ENCODE measurements at regions not wholly inside any gene's neighbourhood (a gene's known extent, or its start where the extent isn't known, plus 50 kb on each side); places are given as distances from the start of the nearest gene placed in this dataset.

DNA sequence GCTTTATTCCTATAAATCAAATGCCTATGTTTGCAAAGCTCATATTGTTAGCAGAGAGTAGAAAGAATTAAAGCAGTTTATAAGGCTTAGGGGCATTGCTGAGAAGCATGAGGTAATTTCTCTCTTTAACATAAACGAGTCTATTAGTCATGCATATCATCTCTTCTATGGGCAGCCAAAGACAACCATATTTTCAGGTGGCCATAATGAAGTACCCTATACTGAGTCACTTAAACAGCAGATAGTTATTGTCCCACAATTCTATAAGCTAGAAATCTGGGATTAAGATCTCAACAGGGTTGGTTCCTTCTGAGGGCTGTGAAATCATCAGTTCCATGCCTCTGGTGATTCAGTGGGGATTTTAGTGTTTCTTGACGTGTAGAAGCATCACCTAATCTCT lies 277.5 kb downstream of the NR4A2 start:
- no peaks in the 10 kb centered on the region for H3K4me1 ChIP-seq (ENCODE audit: insufficient read depth)
- TF ChIP-seq POLR2A (IDR thresholded peaks at IDR 0.05) (no peak), EP300 (IDR thresholded peaks at IDR 0.05) (no peak)
- WGBS, 3 donors: 71 to 87% (median 78%) methylated on average over 2 of the region's 2 CpGs

DNA sequence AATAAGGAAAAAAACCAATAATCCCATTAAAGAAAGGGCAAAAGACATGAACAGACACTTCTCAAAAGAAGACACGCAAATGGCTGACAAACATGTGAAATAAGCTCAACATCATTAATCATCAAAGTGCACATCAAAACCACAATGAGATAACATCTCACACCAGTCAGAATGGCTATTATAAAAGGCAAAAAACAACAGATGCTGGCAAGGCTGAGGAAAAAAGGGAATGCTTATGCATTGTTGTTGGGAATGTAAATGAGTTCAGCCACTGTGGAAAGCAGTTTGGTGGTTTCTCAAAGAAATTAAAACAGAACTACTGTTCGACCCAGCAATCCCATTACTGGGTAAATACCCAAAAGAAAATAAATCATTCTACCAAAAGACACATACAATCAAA lies 285.6 kb downstream of the NR4A2 start:
- 79 to 86% (median 82%) methylated on average over 2 of the region's 2 CpGs for WGBS, 3 donors
- no peaks in the 10 kb centered on the region for H3K4me1 ChIP-seq (ENCODE audit: insufficient read depth)

More for the DNA sequence above, 277.5 kb downstream of the NR4A2 start:
- H3K27ac ChIP-seq: no peak overlapping the region
- H3K36me3 ChIP-seq: no peaks in the 10 kb centered on the region
- no peaks in the 10 kb centered on the region for H3K27me3 ChIP-seq
- no peak for DNase-seq
- intact Hi-C loops (cut with DNase I): no loop called here
- no peak overlapping the region for H3K4me3 ChIP-seq
- H3K9me3 ChIP-seq: no peaks in the 10 kb centered on the region

DNA sequence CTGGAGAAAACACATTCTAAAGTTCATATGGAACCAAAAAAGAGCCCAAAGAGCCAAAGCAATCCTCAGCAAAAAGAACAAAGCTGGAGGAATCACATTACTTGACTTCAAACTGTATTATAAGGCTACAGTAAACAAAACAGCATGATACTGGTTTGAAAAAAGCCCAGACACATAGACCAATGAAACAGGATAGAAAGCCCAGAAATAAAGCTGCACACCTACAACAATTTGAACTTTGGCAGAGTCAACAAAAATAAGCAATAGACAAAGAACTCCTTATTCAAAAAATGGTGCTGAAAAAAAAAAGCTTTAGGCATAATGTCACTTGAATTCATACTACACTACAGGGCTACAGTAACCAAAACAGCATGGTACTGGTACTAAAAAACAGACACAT lies 289.6 kb downstream of the NR4A2 start:
- H3K36me3 ChIP-seq: no peaks in the 10 kb centered on the region
- no peak overlapping the region for H3K4me3 ChIP-seq
- H3K27me3 ChIP-seq: no peaks in the 10 kb centered on the region
- no peaks in the 10 kb centered on the region for H3K9me3 ChIP-seq
- intact Hi-C loops (cut with DNase I): no loop called here
- DNase-seq: no peak
- no peak overlapping the region for H3K27ac ChIP-seq
- TF ChIP-seq, protein P1, sequence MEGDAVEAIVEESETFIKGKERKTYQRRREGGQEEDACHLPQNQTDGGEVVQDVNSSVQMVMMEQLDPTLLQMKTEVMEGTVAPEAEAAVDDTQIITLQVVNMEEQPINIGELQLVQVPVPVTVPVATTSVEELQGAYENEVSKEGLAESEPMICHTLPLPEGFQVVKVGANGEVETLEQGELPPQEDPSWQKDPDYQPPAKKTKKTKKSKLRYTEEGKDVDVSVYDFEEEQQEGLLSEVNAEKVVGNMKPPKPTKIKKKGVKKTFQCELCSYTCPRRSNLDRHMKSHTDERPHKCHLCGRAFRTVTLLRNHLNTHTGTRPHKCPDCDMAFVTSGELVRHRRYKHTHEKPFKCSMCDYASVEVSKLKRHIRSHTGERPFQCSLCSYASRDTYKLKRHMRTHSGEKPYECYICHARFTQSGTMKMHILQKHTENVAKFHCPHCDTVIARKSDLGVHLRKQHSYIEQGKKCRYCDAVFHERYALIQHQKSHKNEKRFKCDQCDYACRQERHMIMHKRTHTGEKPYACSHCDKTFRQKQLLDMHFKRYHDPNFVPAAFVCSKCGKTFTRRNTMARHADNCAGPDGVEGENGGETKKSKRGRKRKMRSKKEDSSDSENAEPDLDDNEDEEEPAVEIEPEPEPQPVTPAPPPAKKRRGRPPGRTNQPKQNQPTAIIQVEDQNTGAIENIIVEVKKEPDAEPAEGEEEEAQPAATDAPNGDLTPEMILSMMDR (IDR thresholded peaks at IDR 0.05): no peak
- TF ChIP-seq EP300 (IDR thresholded peaks at IDR 0.05): no peak
- TF ChIP-seq POLR2A (IDR thresholded peaks at IDR 0.05): no peak
- no peaks in the 10 kb centered on the region for H3K4me1 ChIP-seq (ENCODE audit: insufficient read depth)

More for the DNA sequence above, 285.6 kb downstream of the NR4A2 start:
- no peak for DNase-seq
- Histone ChIP-seq H3K27me3 (no peaks in the 10 kb centered on the region), H3K27ac (no peak overlapping the region), H3K4me3 (no peak overlapping the region), H3K9me3 (no peaks in the 10 kb centered on the region), H3K36me3 (no peaks in the 10 kb centered on the region)
- intact Hi-C loops (cut with DNase I): no loop called here
- TF ChIP-seq EP300 (IDR thresholded peaks at IDR 0.05) (no peak), POLR2A (IDR thresholded peaks at IDR 0.05) (no peak)
- TF ChIP-seq, protein P1 (IDR thresholded peaks at IDR 0.05): no peak

DNA sequence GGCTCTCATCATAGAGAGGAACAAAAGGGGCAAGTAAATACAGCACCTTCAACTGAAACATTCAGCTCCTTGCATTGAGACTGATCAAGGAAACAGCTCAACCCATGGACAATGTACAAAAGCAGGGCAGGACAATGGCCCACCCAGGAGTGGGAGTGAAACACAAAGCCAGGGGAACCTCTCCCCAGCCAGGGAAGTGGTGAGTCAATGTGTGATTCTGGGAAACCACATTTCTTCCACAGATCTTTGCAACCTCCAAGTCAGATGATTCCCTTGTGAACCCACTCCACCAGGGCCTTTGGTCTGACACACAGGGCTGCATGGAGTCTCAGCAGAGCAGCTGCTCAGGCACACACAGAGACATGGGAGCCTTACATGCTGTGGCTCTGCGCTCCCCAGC lies 294.5 kb downstream of the NR4A2 start:
- intact Hi-C loops (cut with DNase I): no loop called here
- DNase-seq: no peak
- no peaks in the 10 kb centered on the region for H3K4me1 ChIP-seq (ENCODE audit: insufficient read depth)
- no peak overlapping the region for H3K27ac ChIP-seq
- no peaks in the 10 kb centered on the region for H3K36me3 ChIP-seq
- 92 to 100% (median 100%) methylated on average over 1 of the region's 1 CpG for WGBS, 3 donors
- H3K9me3 ChIP-seq: no peaks in the 10 kb centered on the region
- no peak overlapping the region for H3K4me3 ChIP-seq
- H3K27me3 ChIP-seq: no peaks in the 10 kb centered on the region
- TF ChIP-seq POLR2A (IDR thresholded peaks at IDR 0.05) (no peak), EP300 (IDR thresholded peaks at IDR 0.05) (no peak)
- TF ChIP-seq, protein P1 (IDR thresholded peaks at IDR 0.05): no peak

DNA sequence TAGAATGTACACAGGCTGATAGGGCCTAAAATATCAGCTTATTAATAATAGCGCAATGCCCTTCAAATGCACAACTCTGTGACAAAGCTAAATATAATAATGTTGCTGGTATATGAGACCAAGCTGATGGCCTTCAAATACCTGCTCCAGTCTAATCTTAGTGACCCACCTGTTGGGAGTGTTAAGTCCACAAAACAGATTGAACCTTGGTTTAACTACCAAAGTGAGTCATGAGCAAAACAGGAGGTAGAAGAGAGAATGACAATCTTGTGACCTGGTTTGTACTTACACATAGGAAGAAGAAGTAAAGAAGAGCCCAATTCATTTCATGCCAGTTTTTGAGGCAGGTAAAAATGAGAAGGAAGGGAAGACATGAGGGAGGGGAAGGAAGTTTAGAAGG lies 295.0 kb downstream of the NR4A2 start:
- no peak for DNase-seq

More for the DNA sequence above, 295.0 kb downstream of the NR4A2 start:
- Histone ChIP-seq H3K36me3 (no peaks in the 10 kb centered on the region), H3K9me3 (no peaks in the 10 kb centered on the region), H3K27me3 (no peaks in the 10 kb centered on the region), H3K4me1 (ENCODE audit: insufficient read depth) (no peaks in the 10 kb centered on the region), H3K27ac (no peak overlapping the region), H3K4me3 (no peak overlapping the region)
- 94 to 100% (median 96%) methylated on average over 1 of the region's 1 CpG for WGBS, 3 donors
- intact Hi-C loops (cut with DNase I): no loop called here
- TF ChIP-seq, protein P1 (IDR thresholded peaks at IDR 0.05): no peak
- no peak for TF ChIP-seq POLR2A (IDR thresholded peaks at IDR 0.05)
- TF ChIP-seq EP300 (IDR thresholded peaks at IDR 0.05): no peak

All from ovary (tissue), 7 donors.